Tibial artery (tissue), 4 donors: ENCODE measurements at regions not wholly inside any gene's neighbourhood (a gene's known extent, or its start where the extent isn't known, plus 50 kb on each side); places are given as distances from the start of the nearest gene placed in this dataset.

Experiments used
- DNase-seq, 2 donors: peaks; one replicate each; pipeline ENCODE4 v3.0.0-alpha.2; 2019
- H3K27ac ChIP-seq, 2 donors: fragments of 200-600 bp; sonication (generic) in 1 of 2; 1 replicate in 1 of 2; 2 replicates in 1 of 2; pipeline ENCODE4 v1.5.1; 2018 to 2019; ENCODE audit warnings: mild to moderate bottlenecking in 1 of 2
- H3K27me3 ChIP-seq, 2 donors: fragments of 200-600 bp; sonication (generic) in 1 of 2; one replicate each; pipeline versions ENCODE4 v1.5.1 to v1.6.0; 2016 to 2019
- H3K36me3 ChIP-seq, 3 donors: fragments of 200-600 bp; sonication (generic) in 2 of 3; one replicate each; pipeline ENCODE4 v1.5.1; 2016 to 2019; ENCODE audit warnings: mild to moderate bottlenecking in 2 of 3
- H3K4me1 ChIP-seq, 4 donors: fragments of 200-600 bp; sonication (generic) in 2 of 4; 1 replicate in 3 of 4; 2 replicates in 1 of 4; pipeline ENCODE4 v1.5.1; 2016 to 2019
- H3K4me3 ChIP-seq, 2 donors: fragments of 200-600 bp; sonication (generic) in 1 of 2; 1 replicate in 1 of 2; 2 replicates in 1 of 2; pipeline ENCODE4 v1.5.1; 2018 to 2019; ENCODE audit warnings: mild to moderate bottlenecking in 2 of 2
- H3K9me3 ChIP-seq, 3 donors: fragments of 200-600 bp; sonication (generic) in 1 of 3; one replicate each; pipeline ENCODE4 v1.5.1; 2016 to 2019
- CTCF ChIP-seq, 2 experiments: fragments of 200-600 bp in 1 of 2; fragments of 450-650 bp in 1 of 2; IDR thresholded peaks; one replicate each; pipeline ENCODE4 v1.5.1; 2017 to 2019; ENCODE audit warnings: antibody characterized with exemption in 2 of 2, mild to moderate bottlenecking in 1 of 2, moderate library complexity in 1 of 2
- intact Hi-C: fragments of 100-400 bp; cut with DNase I; formaldehyde crosslinking; loops from one replicate; pipeline ENCODE4 v1.15.0; 2023; ENCODE audit warnings: low total_unique reads

GRCh38 chr14:36054353-36055051 lies 122.0 kb downstream of the PTCSC3 start:
- no peak for TF ChIP-seq CTCF (IDR thresholded peaks at IDR 0.05)
- no peak overlapping the region for H3K4me3 ChIP-seq
- no peaks in the 10 kb centered on the region for H3K4me1 ChIP-seq
- no peaks in the 10 kb centered on the region for H3K36me3 ChIP-seq
- DNase-seq, result no peak
- no peak overlapping the region for H3K27ac ChIP-seq
- no peaks in the 10 kb centered on the region for H3K9me3 ChIP-seq
- H3K27me3 ChIP-seq, result peaks cover 0 to 3% of the 10 kb centered on the region in 2 donors
- intact Hi-C loops, result no loop called here

GRCh38 chr14:36052681-36053080 lies 123.8 kb downstream of the PTCSC3 start:
- Histone ChIP-seq H3K9me3 (no peaks in the 10 kb centered on the region), H3K36me3 (no peaks in the 10 kb centered on the region), H3K27ac (no peak overlapping the region), H3K4me1 (no peaks in the 10 kb centered on the region), H3K4me3 (no peak overlapping the region), H3K27me3 (no peaks in the 10 kb centered on the region)
- DNase-seq, result no peak
- intact Hi-C loops, result no loop called here
- TF ChIP-seq CTCF (IDR thresholded peaks at IDR 0.05), result no peak

GRCh38 chr14:36052063-36052462 lies 124.5 kb downstream of the PTCSC3 start:
- no peaks in the 10 kb centered on the region for H3K4me1 ChIP-seq
- H3K27ac ChIP-seq, result no peak overlapping the region
- TF ChIP-seq CTCF (IDR thresholded peaks at IDR 0.05), result no peak
- intact Hi-C loops, result no loop called here
- no peaks in the 10 kb centered on the region for H3K27me3 ChIP-seq
- no peak overlapping the region for H3K4me3 ChIP-seq
- DNase-seq, result no peak
- no peaks in the 10 kb centered on the region for H3K36me3 ChIP-seq
- H3K9me3 ChIP-seq, result no peaks in the 10 kb centered on the region

- Histone ChIP-seq H3K4me1 (no peaks in the 10 kb centered on the region), H3K4me3 (no peak overlapping the region), H3K27me3 (no peaks in the 10 kb centered on the region), H3K36me3 (no peaks in the 10 kb centered on the region), H3K27ac (no peak overlapping the region), H3K9me3 (no peaks in the 10 kb centered on the region)
- DNase-seq, result no peak
- TF ChIP-seq CTCF (IDR thresholded peaks at IDR 0.05), result no peak
- intact Hi-C loops, result no loop called here
Observed at GRCh38 chr14:36048667-36049066, 127.9 kb downstream of the PTCSC3 start.

GRCh38 chr14:36047912-36048311 lies 128.6 kb downstream of the PTCSC3 start:
- no peak for DNase-seq
- Histone ChIP-seq H3K36me3 (no peaks in the 10 kb centered on the region), H3K27ac (no peak overlapping the region), H3K4me3 (no peak overlapping the region), H3K4me1 (no peaks in the 10 kb centered on the region), H3K9me3 (no peaks in the 10 kb centered on the region), H3K27me3 (no peaks in the 10 kb centered on the region)
- intact Hi-C loops, result no loop called here
- TF ChIP-seq CTCF (IDR thresholded peaks at IDR 0.05), result no peak

- intact Hi-C loops, result no loop called here
- no peaks in the 10 kb centered on the region for H3K27me3 ChIP-seq
- no peak for TF ChIP-seq CTCF (IDR thresholded peaks at IDR 0.05)
- H3K36me3 ChIP-seq, result no peaks in the 10 kb centered on the region
- no peaks in the 10 kb centered on the region for H3K4me1 ChIP-seq
- DNase-seq, result no peak
- no peak overlapping the region for H3K27ac ChIP-seq
- peaks cover 0 to 5% (median 4%) of the 10 kb centered on the region in 3 donors for H3K9me3 ChIP-seq
- H3K4me3 ChIP-seq, result no peak overlapping the region
Observed at GRCh38 chr14:36035675-36036074, 140.8 kb downstream of the PTCSC3 start.
